WERI-Rb-1 (cell line): ENCODE measurements at regions not wholly inside any gene's neighbourhood (a gene's known extent, or its start where the extent isn't known, plus 50 kb on each side); places are given as distances from the start of the nearest gene placed in this dataset.

Experiments used
- DNase-seq: peaks from one replicate; pipeline ENCODE4 v3.0.0-alpha.2; 2020
- H3K27ac ChIP-seq: fragments of 250-450 bp; sonication (Bioruptor Pico); 2 replicates; pipeline ENCODE4 v1.5.1; 2020; ENCODE audit warnings: mild to moderate bottlenecking, moderate library complexity
- H3K27me3 ChIP-seq: fragments of 250-450 bp; sonication (Bioruptor Pico); 2 replicates; pipeline ENCODE4 v1.5.1; 2021; ENCODE audit warnings: mild to moderate bottlenecking, low read depth, moderate library complexity; ENCODE audit not compliant: insufficient read depth, severe bottlenecking
- H3K36me3 ChIP-seq: fragments of 250-450 bp; sonication (Bioruptor Pico); 2 replicates; pipeline ENCODE4 v1.5.1; 2020; ENCODE audit warnings: mild to moderate bottlenecking, moderate library complexity
- H3K4me3 ChIP-seq: 2 replicates; pipeline ENCODE4 v1.5.1; 2011; ENCODE audit warnings: low read depth, mild to moderate bottlenecking, control low read depth, low read length
- H3K9me3 ChIP-seq: fragments of 250-450 bp; sonication (Bioruptor Pico); 2 replicates; pipeline ENCODE4 v1.5.1; 2021; ENCODE audit warnings: mild to moderate bottlenecking, moderate library complexity; ENCODE audit not compliant: severe bottlenecking
- CTCF ChIP-seq: IDR thresholded peaks from 2 replicates; pipeline ENCODE4 v1.5.1; 2011; ENCODE audit warnings: low read depth, mild to moderate bottlenecking, control low read depth, inconsistent platforms, low read length

GRCh38 chr21:41079159-41079558 lies 88.8 kb upstream of the BACE2 start:
- no peak overlapping the region for H3K4me3 ChIP-seq
- no peak overlapping the region for H3K27ac ChIP-seq
- no peaks in the 10 kb centered on the region for H3K36me3 ChIP-seq
- H3K9me3 ChIP-seq: no peaks in the 10 kb centered on the region
- no peak for TF ChIP-seq CTCF
- H3K27me3 ChIP-seq: no peaks in the 10 kb centered on the region
- DNase-seq: no peak

- no peak overlapping the region for H3K4me3 ChIP-seq
- no peak overlapping the region for H3K27ac ChIP-seq
- TF ChIP-seq CTCF: no peak
- H3K36me3 ChIP-seq: no peaks in the 10 kb centered on the region
- H3K9me3 ChIP-seq: no peaks in the 10 kb centered on the region
- no peak for DNase-seq
- H3K27me3 ChIP-seq: no peaks in the 10 kb centered on the region
Observed at GRCh38 chr21:41080485-41081121, 87.4 kb upstream of the BACE2 start.

- no peak for TF ChIP-seq CTCF
- DNase-seq: peak; percentile 86
- no peaks in the 10 kb centered on the region for H3K36me3 ChIP-seq
- peak overlapping the region; percentile 28; the same call in 1 of the 2 replicates for H3K27ac ChIP-seq
- H3K27me3 ChIP-seq: no peaks in the 10 kb centered on the region
- H3K4me3 ChIP-seq: no peak overlapping the region
- H3K9me3 ChIP-seq: no peaks in the 10 kb centered on the region
Observed at GRCh38 chr21:41086569-41086968, 81.4 kb upstream of the BACE2 start.

GRCh38 chr21:41090981-41091380 lies 77.0 kb upstream of the BACE2 start:
- Histone ChIP-seq H3K9me3 (no peaks in the 10 kb centered on the region), H3K36me3 (no peaks in the 10 kb centered on the region), H3K4me3 (no peak overlapping the region), H3K27me3 (no peaks in the 10 kb centered on the region), H3K27ac (no peak overlapping the region)
- TF ChIP-seq CTCF: no peak
- DNase-seq: no peak

- DNase-seq: no peak
- H3K36me3 ChIP-seq: no peaks in the 10 kb centered on the region
- no peaks in the 10 kb centered on the region for H3K9me3 ChIP-seq
- TF ChIP-seq CTCF: no peak
- no peak overlapping the region for H3K4me3 ChIP-seq
- H3K27ac ChIP-seq: no peak overlapping the region
- H3K27me3 ChIP-seq: no peaks in the 10 kb centered on the region
Observed at GRCh38 chr21:41091616-41092015, 76.3 kb upstream of the BACE2 start.

- no peaks in the 10 kb centered on the region for H3K36me3 ChIP-seq
- TF ChIP-seq CTCF: no peak
- no peak overlapping the region for H3K4me3 ChIP-seq
- no peaks in the 10 kb centered on the region for H3K9me3 ChIP-seq
- H3K27ac ChIP-seq: no peak overlapping the region
- no peaks in the 10 kb centered on the region for H3K27me3 ChIP-seq
- DNase-seq: no peak
Observed at GRCh38 chr21:41092312-41092711, 75.6 kb upstream of the BACE2 start.
